ENCODE measurements at regions not wholly inside any gene's neighbourhood (a gene's known extent, or its start where the extent isn't known, plus 50 kb on each side); places are given as distances from the start of the nearest gene placed in this dataset.

DNA sequence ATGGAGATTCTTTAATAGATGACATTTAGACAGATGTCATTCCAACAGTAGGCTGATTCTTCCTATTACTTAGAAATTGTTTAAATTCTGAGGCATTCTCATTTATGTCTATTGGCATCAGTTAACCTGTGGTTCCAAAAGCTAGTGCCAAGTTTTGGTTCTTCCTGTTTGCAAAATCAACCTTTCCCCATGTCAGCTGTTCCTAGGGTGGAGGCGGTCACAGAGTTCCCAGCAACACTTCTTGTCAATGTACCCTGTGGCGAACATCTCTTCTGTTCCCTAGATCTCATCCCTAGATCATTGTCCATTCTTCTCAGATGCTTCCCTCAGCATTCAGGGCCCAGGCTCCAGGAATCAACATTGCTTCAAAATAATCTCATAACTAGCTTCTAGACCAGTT is 140.9 kb downstream of the PHLDA1 start:
- ChIA-PET CTCF (interaction anchor here (1.0 to 1.2 kb wide), 3 partner anchors 11 to 14 kb away, joined by 4 to 5 read pairs (median 5); no protein-coding TSS in a partner anchor), POLR2A (no interaction called here)
- ATAC-seq (no peak), FAIRE-seq (no peak), DNase-seq (ENCODE audit: low read depth in 1 of 2, low spot score in 1 of 2) (no peak)
- Histone ChIP-seq H3K27ac (peak overlapping the region in 1 of 2 experiments; percentile 61; a peak in 3 of 6 replicates), H3K4me3 (no peak overlapping the region), H3K9me3 (no peaks in the 10 kb centered on the region), H3K4me1 (peaks cover 14% of the 10 kb centered on the region), H3K4me2 (0 out of 3 replicates have a peak overlapping the region, but pooled peaks have one; percentile 19)
- 84% methylated on average over 2 of the region's 2 CpGs for WGBS (ENCODE audit: missing lambda C conversion rate)
- no peak for TF ChIP-seq KDM1A (IDR thresholded peaks at IDR 0.05; ENCODE audit: low read depth)
- TF ChIP-seq RARB (CRISPR knock-in tag; IDR thresholded peaks at IDR 0.05) = no peak
- TF ChIP-seq GATA3 (IDR thresholded peaks at IDR 0.05; ENCODE audit: borderline replicate concordance) = no peak
- no peak for TF ChIP-seq RFX5 (IDR thresholded peaks at IDR 0.05)
- TF ChIP-seq EP300 (IDR thresholded peaks at IDR 0.05) = no peak
- no peak for TF ChIP-seq NPAS2 (CRISPR knock-in tag; IDR thresholded peaks at IDR 0.05; ENCODE audit: borderline replicate concordance)
- TF ChIP-seq SMC3 (IDR thresholded peaks at IDR 0.05) = no peak
- no peak for TF ChIP-seq POLR2A (IDR thresholded peaks at IDR 0.05; ENCODE audit: low read length)
- TF ChIP-seq CBX2 (IDR thresholded peaks at IDR 0.05; ENCODE audit: borderline replicate concordance, low read depth) = no peak
- TF ChIP-seq RAD21 (conservative IDR thresholded peaks at IDR 0.05 in 1 of 2, IDR thresholded peaks at IDR 0.05 in 1 of 2) = no peak
- TF ChIP-seq ZFP36 (IDR thresholded peaks at IDR 0.05; ENCODE audit: borderline replicate concordance, partially characterized antibody) = no peak
- no peak for TF ChIP-seq HES2 (IDR thresholded peaks at IDR 0.05)
- TF ChIP-seq PHF8 (IDR thresholded peaks at IDR 0.05; ENCODE audit: borderline replicate concordance, low read depth) = no peak

DNA sequence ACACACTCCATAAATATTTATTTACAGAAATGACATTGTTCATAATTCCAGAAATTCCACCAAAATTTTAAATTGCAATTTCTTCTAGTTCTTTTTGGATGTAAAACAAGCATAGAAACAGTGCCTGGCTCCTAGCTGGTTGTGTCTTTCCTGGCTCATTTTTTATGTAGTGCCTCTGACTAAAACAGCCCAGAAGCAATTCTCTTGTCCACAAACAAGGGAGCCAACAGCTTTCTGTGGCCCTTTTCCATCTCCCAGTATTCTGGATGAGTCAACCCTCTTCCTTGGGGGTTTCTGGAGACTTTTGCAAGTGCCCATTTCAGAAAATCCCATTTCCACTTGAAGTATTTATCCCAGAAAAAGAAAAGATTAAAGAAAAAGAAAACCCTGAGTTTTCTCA is 141.4 kb downstream of the PHLDA1 start:
- FAIRE-seq (no peak), ATAC-seq (no peak), DNase-seq (ENCODE audit: low read depth in 1 of 2, low spot score in 1 of 2) (no peak)
- POLR2A ChIA-PET = no interaction called here
- H3K27ac ChIP-seq = peak overlapping the region in 1 of 2 experiments; percentile 44; a peak in 1 of 6 replicates
- no peaks in the 10 kb centered on the region for H3K9me3 ChIP-seq
- no peak overlapping the region for H3K4me2 ChIP-seq
- CTCF ChIA-PET = interaction anchor here (1.0 to 1.2 kb wide), 3 partner anchors 12 to 110 kb away, joined by 3 to 5 read pairs (median 5); no protein-coding TSS in a partner anchor
- TF ChIP-seq NR3C1 (IDR thresholded peaks at IDR 0.05) (no peak), POLR2A (IDR thresholded peaks at IDR 0.05; ENCODE audit: low read length) (no peak), RARB (CRISPR knock-in tag; IDR thresholded peaks at IDR 0.05) (no peak), PBX3 (IDR thresholded peaks at IDR 0.05) (no peak), E2F6 (IDR thresholded peaks at IDR 0.05; ENCODE audit: borderline replicate concordance, low read depth) (no peak), CTCF (IDR thresholded peaks at IDR 0.05) (no peak), MAZ (IDR thresholded peaks at IDR 0.05; ENCODE audit: borderline replicate concordance, low read depth, low read length) (no peak), REST (IDR thresholded peaks at IDR 0.05) (no peak)
- TF ChIP-seq, protein P1, sequence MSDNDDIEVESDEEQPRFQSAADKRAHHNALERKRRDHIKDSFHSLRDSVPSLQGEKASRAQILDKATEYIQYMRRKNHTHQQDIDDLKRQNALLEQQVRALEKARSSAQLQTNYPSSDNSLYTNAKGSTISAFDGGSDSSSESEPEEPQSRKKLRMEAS (IDR thresholded peaks at IDR 0.05) = no peak
- no peak overlapping the region for H3K4me3 ChIP-seq
- H3K4me1 ChIP-seq = peaks cover 14% of the 10 kb centered on the region
